Suprapubic skin (tissue), 4 donors: ENCODE measurements at regions not wholly inside any gene's neighbourhood (a gene's known extent, or its start where the extent isn't known, plus 50 kb on each side); places are given as distances from the start of the nearest gene placed in this dataset.

Experiments used
- EP300 ChIP-seq: sonication (generic); formaldehyde crosslinking; IDR thresholded peaks from one replicate; pipeline ENCODE4 v1.6.1; 2017; ENCODE audit warnings: antibody characterized with exemption
- POLR2A ChIP-seq, 2 donors: fragments of 450-650 bp; IDR thresholded peaks; one replicate each; pipeline ENCODE4 v1.6.1; 2017; ENCODE audit warnings: antibody characterized with exemption in 2 of 2, mild to moderate bottlenecking in 2 of 2, moderate library complexity in 2 of 2
- POLR2AphosphoS5 ChIP-seq, 3 donors: sonication (generic); formaldehyde crosslinking; IDR thresholded peaks; one replicate each; pipeline ENCODE4 v1.6.1; 2017; ENCODE audit warnings: antibody characterized with exemption in 3 of 3
- TF ChIP-seq, protein P1 (sequence below), 2 donors: fragments of 200-600 bp in 1 of 2; fragments of 450-650 bp in 1 of 2; sonication (generic) in 1 of 2; IDR thresholded peaks; one replicate each; pipeline ENCODE4 v1.5.1; 2016 to 2019; ENCODE audit warnings: antibody characterized with exemption in 2 of 2, mild to moderate bottlenecking in 1 of 2, moderate library complexity in 1 of 2

- TF ChIP-seq, protein P1, sequence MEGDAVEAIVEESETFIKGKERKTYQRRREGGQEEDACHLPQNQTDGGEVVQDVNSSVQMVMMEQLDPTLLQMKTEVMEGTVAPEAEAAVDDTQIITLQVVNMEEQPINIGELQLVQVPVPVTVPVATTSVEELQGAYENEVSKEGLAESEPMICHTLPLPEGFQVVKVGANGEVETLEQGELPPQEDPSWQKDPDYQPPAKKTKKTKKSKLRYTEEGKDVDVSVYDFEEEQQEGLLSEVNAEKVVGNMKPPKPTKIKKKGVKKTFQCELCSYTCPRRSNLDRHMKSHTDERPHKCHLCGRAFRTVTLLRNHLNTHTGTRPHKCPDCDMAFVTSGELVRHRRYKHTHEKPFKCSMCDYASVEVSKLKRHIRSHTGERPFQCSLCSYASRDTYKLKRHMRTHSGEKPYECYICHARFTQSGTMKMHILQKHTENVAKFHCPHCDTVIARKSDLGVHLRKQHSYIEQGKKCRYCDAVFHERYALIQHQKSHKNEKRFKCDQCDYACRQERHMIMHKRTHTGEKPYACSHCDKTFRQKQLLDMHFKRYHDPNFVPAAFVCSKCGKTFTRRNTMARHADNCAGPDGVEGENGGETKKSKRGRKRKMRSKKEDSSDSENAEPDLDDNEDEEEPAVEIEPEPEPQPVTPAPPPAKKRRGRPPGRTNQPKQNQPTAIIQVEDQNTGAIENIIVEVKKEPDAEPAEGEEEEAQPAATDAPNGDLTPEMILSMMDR (IDR thresholded peaks at IDR 0.05): no peak
- TF ChIP-seq POLR2AphosphoS5 (IDR thresholded peaks at IDR 0.05) (no peak), EP300 (no peak), POLR2A (IDR thresholded peaks at IDR 0.05) (no peak)
Observed at GRCh38 chr2:121902171-121902591, 146.7 kb downstream of the TSN start.
